Prostate gland (tissue), 2 donors: ENCODE measurements at regions not wholly inside any gene's neighbourhood (a gene's known extent, or its start where the extent isn't known, plus 50 kb on each side); places are given as distances from the start of the nearest gene placed in this dataset.

Source experiments
- DNase-seq: peaks from one replicate; pipeline ENCODE4 v3.0.0-alpha.2; 2019; ENCODE audit warnings: low spot score
- H3K27ac ChIP-seq, 2 donors: fragments of 200-600 bp; sonication (generic); 2 replicates each; pipeline ENCODE4 v1.5.1; 2017 to 2019
- H3K27me3 ChIP-seq: fragments of 200-600 bp; sonication (generic); replicated peaks from 2 replicates; pipeline ENCODE4 v1.5.1; 2019; ENCODE audit not compliant: insufficient read depth
- H3K36me3 ChIP-seq, 2 donors: fragments of 200-600 bp; sonication (generic); 1 replicate in 1 of 2; 2 replicates in 1 of 2; pipeline versions ENCODE4 v1.5.1 to v1.8.1; 2017 to 2019
- H3K4me1 ChIP-seq: fragments of 200-600 bp; sonication (generic); replicated peaks from 2 replicates; pipeline ENCODE4 v1.5.1; 2019
- H3K4me3 ChIP-seq, 2 donors: fragments of 200-600 bp; sonication (generic); 2 replicates each; pipeline ENCODE4 v1.5.1; 2017 to 2019
- H3K9me3 ChIP-seq: fragments of 200-600 bp; sonication (generic); 2 replicates; pipeline ENCODE4 v1.5.1; 2017
- CTCF ChIP-seq, 4 experiments: fragments of 200-600 bp in 2 of 4; fragments of 450-650 bp in 2 of 4; sonication (generic) in 2 of 4; IDR thresholded peaks; 1 replicate in 3 of 4; 2 replicates in 1 of 4; pipeline ENCODE4 v1.5.1; 2016 to 2019; ENCODE audit warnings: antibody characterized with exemption in 4 of 4, mild to moderate bottlenecking in 2 of 4, moderate library complexity in 2 of 4
- POLR2A ChIP-seq: fragments of 450-650 bp; IDR thresholded peaks from one replicate; pipeline ENCODE4 v1.6.1; 2016; ENCODE audit warnings: antibody characterized with exemption, mild to moderate bottlenecking
- POLR2AphosphoS5 ChIP-seq: sonication (generic); formaldehyde crosslinking; IDR thresholded peaks from one replicate; pipeline ENCODE4 v1.6.1; 2017; ENCODE audit warnings: antibody characterized with exemption
- WGBS: methylation state at CpG from one replicate; pipeline ENCODE4 v1.1.5; 2018; 5-methylcytosine and 5-hydroxymethylcytosine counted together
- intact Hi-C: fragments of 100-400 bp; cut with DNase I; formaldehyde crosslinking; loops from one replicate; pipeline ENCODE4 v1.14.2; 2022

- Histone ChIP-seq H3K4me1 (no peaks in the 10 kb centered on the region), H3K27ac (no peak overlapping the region), H3K36me3 (no peaks in the 10 kb centered on the region), H3K4me3 (no peak overlapping the region), H3K9me3 (no peaks in the 10 kb centered on the region), H3K27me3 (no peaks in the 10 kb centered on the region)
- intact Hi-C loops: no loop called here
- no peak for DNase-seq
- WGBS: 75% methylated on average over 9 of the region's 9 CpGs
- TF ChIP-seq POLR2AphosphoS5: no peak
- no peak for TF ChIP-seq CTCF (IDR thresholded peaks at IDR 0.05)
- TF ChIP-seq POLR2A: no peak
These were observed 111.3 kb downstream of the CMPK2 start for GRCh38 chr2:6754419-6754818.

GRCh38 chr2:6755456-6755855 lies 110.3 kb downstream of the CMPK2 start:
- intact Hi-C loops: no loop called here
- no peak overlapping the region for H3K27ac ChIP-seq
- H3K4me3 ChIP-seq: no peak overlapping the region

GRCh38 chr2:6757215-6757614 lies 108.5 kb downstream of the CMPK2 start:
- H3K4me1 ChIP-seq: no peaks in the 10 kb centered on the region
- WGBS: 87% methylated on average over 10 of the region's 10 CpGs
- H3K27ac ChIP-seq: no peak overlapping the region
- H3K9me3 ChIP-seq: no peaks in the 10 kb centered on the region
- no peak overlapping the region for H3K4me3 ChIP-seq
- H3K27me3 ChIP-seq: no peaks in the 10 kb centered on the region
- TF ChIP-seq POLR2A: no peak
- TF ChIP-seq POLR2AphosphoS5: no peak
- TF ChIP-seq CTCF (IDR thresholded peaks at IDR 0.05): no peak
- DNase-seq: no peak
- intact Hi-C loops: no loop called here
- no peaks in the 10 kb centered on the region for H3K36me3 ChIP-seq

More at GRCh38 chr2:6755456-6755855, 110.3 kb downstream of the CMPK2 start:
- Histone ChIP-seq H3K27me3 (no peaks in the 10 kb centered on the region), H3K36me3 (no peaks in the 10 kb centered on the region), H3K4me1 (no peaks in the 10 kb centered on the region), H3K9me3 (no peaks in the 10 kb centered on the region)
- TF ChIP-seq CTCF (IDR thresholded peaks at IDR 0.05) (no peak), POLR2AphosphoS5 (no peak), POLR2A (no peak)
- WGBS: 85% methylated on average over 6 of the region's 6 CpGs
- DNase-seq: no peak

GRCh38 chr2:6759689-6760088 lies 106.0 kb downstream of the CMPK2 start:
- Histone ChIP-seq H3K4me1 (no peaks in the 10 kb centered on the region), H3K36me3 (no peaks in the 10 kb centered on the region), H3K27ac (no peak overlapping the region), H3K9me3 (no peaks in the 10 kb centered on the region), H3K27me3 (no peaks in the 10 kb centered on the region), H3K4me3 (no peak overlapping the region)
- DNase-seq: no peak
- 93% methylated on average over 2 of the region's 2 CpGs for WGBS
- intact Hi-C loops: no loop called here
- TF ChIP-seq POLR2A: no peak
- TF ChIP-seq POLR2AphosphoS5: no peak
- TF ChIP-seq CTCF (IDR thresholded peaks at IDR 0.05): no peak

GRCh38 chr2:6760132-6760531 lies 105.6 kb downstream of the CMPK2 start:
- intact Hi-C loops: no loop called here
- WGBS: 95% methylated on average over 5 of the region's 5 CpGs
- Histone ChIP-seq H3K4me1 (no peaks in the 10 kb centered on the region), H3K4me3 (no peak overlapping the region), H3K9me3 (no peaks in the 10 kb centered on the region), H3K27ac (no peak overlapping the region), H3K36me3 (no peaks in the 10 kb centered on the region), H3K27me3 (no peaks in the 10 kb centered on the region)
- no peak for DNase-seq
- TF ChIP-seq CTCF (IDR thresholded peaks at IDR 0.05) (no peak), POLR2AphosphoS5 (no peak), POLR2A (no peak)
